SH-SY5Y (cell line): ENCODE measurements at regions not wholly inside any gene's neighbourhood (a gene's known extent, or its start where the extent isn't known, plus 50 kb on each side); places are given as distances from the start of the nearest gene placed in this dataset.

Source experiments
- GATA2 ChIP-seq: IDR thresholded peaks from 2 replicates; pipeline ENCODE4 v1.6.1; 2011; ENCODE audit warnings: mild to moderate bottlenecking, low read depth, low read length
- GATA3 ChIP-seq: IDR thresholded peaks from 2 replicates; pipeline ENCODE4 v1.6.1; 2011; ENCODE audit warnings: low read depth, mild to moderate bottlenecking, low read length, moderate library complexity

- TF ChIP-seq GATA2 (no peak), GATA3 (no peak)
These were observed 326.6 kb downstream of the PHF14 start for GRCh38 chr7:11300241-11300640.
